GM12872 (cell line): ENCODE measurements at regions not wholly inside any gene's neighbourhood (a gene's known extent, or its start where the extent isn't known, plus 50 kb on each side); places are given as distances from the start of the nearest gene placed in this dataset.

Source experiments
- TF ChIP-seq, protein P1 (sequence below): IDR thresholded peaks from 3 replicates; pipeline ENCODE4 v1.5.1; 2011; ENCODE audit warnings: low read depth, mild to moderate bottlenecking, low read length, moderate library complexity; ENCODE audit not compliant: insufficient read depth

DNA sequence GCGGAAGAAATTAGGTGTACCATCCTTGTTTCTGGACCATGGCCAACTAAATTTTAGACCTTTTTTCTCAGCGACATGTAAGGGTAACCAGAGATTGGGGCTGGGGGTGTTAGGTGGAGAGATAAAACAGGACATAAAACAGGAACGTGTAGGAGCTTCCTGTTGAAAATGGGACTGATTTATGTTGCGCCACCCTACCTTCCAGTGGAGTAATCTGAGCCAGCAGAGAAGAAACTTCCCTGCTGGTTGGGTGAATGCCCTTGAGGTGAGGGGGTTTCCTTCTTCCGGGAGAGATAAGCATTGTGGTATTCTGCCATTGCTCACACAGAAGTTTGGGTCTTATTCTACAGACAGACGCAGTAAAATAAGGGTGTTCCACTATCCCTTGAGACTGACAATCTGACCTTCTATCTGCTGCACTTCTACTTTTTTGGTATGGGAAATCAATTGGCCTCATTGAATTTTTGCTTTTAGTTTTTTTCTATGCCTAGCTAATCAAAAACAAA lies 417.6 kb downstream of the PCNX1 start:
- TF ChIP-seq, protein P1, sequence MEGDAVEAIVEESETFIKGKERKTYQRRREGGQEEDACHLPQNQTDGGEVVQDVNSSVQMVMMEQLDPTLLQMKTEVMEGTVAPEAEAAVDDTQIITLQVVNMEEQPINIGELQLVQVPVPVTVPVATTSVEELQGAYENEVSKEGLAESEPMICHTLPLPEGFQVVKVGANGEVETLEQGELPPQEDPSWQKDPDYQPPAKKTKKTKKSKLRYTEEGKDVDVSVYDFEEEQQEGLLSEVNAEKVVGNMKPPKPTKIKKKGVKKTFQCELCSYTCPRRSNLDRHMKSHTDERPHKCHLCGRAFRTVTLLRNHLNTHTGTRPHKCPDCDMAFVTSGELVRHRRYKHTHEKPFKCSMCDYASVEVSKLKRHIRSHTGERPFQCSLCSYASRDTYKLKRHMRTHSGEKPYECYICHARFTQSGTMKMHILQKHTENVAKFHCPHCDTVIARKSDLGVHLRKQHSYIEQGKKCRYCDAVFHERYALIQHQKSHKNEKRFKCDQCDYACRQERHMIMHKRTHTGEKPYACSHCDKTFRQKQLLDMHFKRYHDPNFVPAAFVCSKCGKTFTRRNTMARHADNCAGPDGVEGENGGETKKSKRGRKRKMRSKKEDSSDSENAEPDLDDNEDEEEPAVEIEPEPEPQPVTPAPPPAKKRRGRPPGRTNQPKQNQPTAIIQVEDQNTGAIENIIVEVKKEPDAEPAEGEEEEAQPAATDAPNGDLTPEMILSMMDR: no peak

GRCh38 chr14:71327691-71328090 lies 420.4 kb downstream of the PCNX1 start:
- TF ChIP-seq, protein P1: no peak

DNA sequence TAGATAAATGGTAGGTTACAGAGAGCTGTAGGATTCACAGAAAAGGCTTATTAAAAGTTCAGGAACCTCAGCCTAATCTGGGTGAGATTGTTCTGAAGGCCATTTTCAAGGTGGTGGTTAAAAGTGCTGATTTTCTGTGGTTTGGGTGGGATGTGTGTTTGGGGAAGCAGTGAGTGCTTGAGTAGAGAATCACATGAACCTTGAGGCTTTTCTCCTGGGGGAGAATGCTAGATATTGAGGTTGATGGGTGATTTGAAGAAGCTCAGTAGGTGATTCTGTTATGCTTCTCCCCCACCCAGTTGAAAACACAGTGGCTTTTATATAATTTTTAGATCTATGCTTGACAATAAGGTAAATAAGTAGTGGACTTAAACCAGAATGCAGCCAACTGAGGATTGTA lies 420.9 kb downstream of the PCNX1 start:
- TF ChIP-seq, protein P1: no peak

DNA sequence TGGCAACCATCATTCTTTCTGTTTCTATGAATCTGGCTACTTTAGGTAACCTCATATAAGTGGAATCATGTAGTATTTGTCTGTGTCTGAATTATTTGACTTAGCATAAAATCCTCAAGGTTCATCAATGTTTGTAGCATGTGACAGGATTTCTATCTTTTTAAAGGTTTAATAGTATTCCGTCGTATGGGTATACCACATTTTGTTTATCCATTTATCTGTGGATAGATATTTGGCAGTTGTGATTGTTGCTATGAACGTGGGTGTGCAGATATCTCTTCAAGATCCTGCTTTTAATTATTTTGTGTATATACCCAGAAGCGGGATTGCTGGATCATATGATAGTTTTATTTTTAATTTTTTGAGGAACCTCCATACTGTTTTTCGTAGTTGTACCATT lies 421.7 kb downstream of the PCNX1 start:
- TF ChIP-seq, protein P1: no peak

DNA sequence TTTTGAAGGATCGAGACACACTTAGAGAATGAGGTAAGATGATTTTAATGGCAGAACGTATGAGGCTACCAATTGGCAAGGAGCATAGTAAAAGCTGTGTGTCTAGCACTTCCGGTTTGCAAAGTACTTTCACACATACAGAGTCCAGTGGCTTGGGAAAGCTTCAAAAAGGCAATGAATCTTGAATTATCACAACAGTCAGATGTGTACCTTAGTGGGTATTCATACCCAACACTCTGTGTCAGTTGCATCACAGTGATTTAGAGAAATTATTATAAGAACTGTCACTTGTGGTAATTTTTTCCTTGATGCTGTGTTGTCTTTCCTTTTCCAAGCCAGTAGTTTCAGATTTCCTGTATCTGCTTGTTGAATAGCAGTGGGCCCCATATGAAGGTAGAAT lies 424.1 kb downstream of the PCNX1 start:
- TF ChIP-seq, protein P1: no peak

DNA sequence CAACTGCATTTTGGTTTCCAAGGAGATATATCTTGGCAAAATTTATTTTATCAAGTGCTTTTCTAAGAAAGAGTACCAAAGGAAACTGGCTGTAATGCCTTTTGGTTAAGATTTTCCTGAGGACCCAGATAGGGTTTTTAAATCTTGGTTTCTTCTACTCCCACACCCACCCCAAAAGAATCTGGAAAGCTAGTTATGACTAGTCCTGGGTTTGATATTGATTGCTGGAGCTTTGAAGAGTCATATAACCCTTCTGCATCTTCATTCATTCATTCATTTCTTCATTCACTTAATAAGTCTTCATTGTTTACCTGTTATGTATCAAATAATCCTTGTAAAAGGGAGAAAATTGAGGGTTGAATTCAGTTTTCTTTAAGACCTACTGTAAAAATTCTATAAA lies 425.2 kb downstream of the PCNX1 start:
- TF ChIP-seq, protein P1: no peak

DNA sequence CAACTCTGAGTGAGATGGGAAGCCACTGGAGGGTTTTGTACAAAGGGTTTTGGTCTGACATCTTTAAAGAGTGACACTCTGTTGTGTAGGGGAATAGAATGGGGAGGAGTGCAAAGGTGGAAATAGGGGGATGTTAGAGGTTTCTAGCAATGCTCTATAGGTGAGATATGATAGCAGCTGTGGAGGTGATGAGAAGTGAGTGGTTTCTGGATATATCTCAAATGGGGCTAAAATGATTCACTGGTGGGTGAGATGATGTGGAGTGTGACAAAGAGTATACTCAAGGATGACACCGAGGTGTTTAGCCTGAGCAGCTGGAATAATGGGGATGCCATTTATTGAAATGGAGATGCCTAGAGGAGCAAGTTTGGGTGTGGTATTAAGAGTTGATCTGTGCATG lies 426.4 kb downstream of the PCNX1 start:
- TF ChIP-seq, protein P1: no peak

- TF ChIP-seq, protein P1: no peak
Observed at GRCh38 chr14:71336489-71337192, 429.4 kb downstream of the PCNX1 start.
